ENCODE measurements at regions not wholly inside any gene's neighbourhood (a gene's known extent, or its start where the extent isn't known, plus 50 kb on each side); places are given as distances from the start of the nearest gene placed in this dataset.

DNA sequence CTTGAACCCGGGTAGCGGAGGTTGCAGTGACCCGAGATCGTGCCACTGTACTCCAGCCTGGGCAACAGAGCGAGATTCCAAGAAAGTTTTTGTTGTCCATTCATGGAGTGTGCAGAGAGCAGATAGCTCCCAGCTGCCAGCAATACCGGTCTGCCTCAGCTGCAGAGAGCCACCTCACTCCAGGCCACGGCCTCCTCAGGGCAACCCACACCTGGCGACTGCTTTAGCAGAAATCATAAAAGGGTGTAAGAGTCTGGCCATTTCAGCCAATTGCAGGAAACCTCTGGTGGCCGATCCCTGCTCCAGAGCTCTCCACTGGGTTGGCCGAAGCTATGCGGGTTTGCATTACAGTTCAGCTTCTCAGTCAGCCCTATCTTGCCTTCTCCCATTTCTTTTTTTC, 227.4 kb upstream of the BCOR start:
- TF ChIP-seq, protein P1, sequence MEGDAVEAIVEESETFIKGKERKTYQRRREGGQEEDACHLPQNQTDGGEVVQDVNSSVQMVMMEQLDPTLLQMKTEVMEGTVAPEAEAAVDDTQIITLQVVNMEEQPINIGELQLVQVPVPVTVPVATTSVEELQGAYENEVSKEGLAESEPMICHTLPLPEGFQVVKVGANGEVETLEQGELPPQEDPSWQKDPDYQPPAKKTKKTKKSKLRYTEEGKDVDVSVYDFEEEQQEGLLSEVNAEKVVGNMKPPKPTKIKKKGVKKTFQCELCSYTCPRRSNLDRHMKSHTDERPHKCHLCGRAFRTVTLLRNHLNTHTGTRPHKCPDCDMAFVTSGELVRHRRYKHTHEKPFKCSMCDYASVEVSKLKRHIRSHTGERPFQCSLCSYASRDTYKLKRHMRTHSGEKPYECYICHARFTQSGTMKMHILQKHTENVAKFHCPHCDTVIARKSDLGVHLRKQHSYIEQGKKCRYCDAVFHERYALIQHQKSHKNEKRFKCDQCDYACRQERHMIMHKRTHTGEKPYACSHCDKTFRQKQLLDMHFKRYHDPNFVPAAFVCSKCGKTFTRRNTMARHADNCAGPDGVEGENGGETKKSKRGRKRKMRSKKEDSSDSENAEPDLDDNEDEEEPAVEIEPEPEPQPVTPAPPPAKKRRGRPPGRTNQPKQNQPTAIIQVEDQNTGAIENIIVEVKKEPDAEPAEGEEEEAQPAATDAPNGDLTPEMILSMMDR (IDR thresholded peaks at IDR 0.05), result no peak
- TF ChIP-seq POLR2A (IDR thresholded peaks at IDR 0.05), result no peak

Data from uterus (tissue), 2 donors.